HFFc6 (cell line): ENCODE measurements at regions not wholly inside any gene's neighbourhood (a gene's known extent, or its start where the extent isn't known, plus 50 kb on each side); places are given as distances from the start of the nearest gene placed in this dataset.

Source experiments
- DNase-seq: peaks from one replicate; pipeline ENCODE4 v3.0.0-alpha.2; 2018
- H3K27ac Mint-ChIP-seq: 2 replicates; pipeline ENCODE4 v1.8.0; 2020; ENCODE audit warnings: mild to moderate bottlenecking, mixed read lengths
- H3K27me3 Mint-ChIP-seq: 2 replicates; pipeline ENCODE4 v1.8.0; 2021; ENCODE audit warnings: mild to moderate bottlenecking, moderate library complexity, mixed read lengths; ENCODE audit not compliant: insufficient read depth
- H3K36me3 Mint-ChIP-seq: 2 replicates; pipeline ENCODE4 v1.8.0; 2021; ENCODE audit warnings: low read depth, mixed read lengths
- H3K4me1 Mint-ChIP-seq: 2 replicates; pipeline ENCODE4 v1.8.0; 2020; ENCODE audit warnings: low read depth, mixed read lengths
- H3K4me3 Mint-ChIP-seq: 2 replicates; pipeline ENCODE4 v1.8.0; 2020; ENCODE audit warnings: mild to moderate bottlenecking, moderate library complexity, mixed read lengths
- H3K9me3 Mint-ChIP-seq: 2 replicates; pipeline ENCODE4 v1.8.0; 2020; ENCODE audit warnings: mild to moderate bottlenecking, mixed read lengths
- CTCF ChIP-seq: fragments of 200-600 bp; sonication (generic); IDR thresholded peaks from 2 replicates; pipeline ENCODE4 v1.5.0; 2021; ENCODE audit warnings: antibody characterized with exemption, mild to moderate bottlenecking

GRCh38 chrX:141320801-141321200, 78.5 kb upstream of the SPANXC start:
- Mint-ChIP-seq H3K4me3 (no peak overlapping the region), H3K27ac (no peak overlapping the region), H3K27me3 (no peaks in the 10 kb centered on the region), H3K4me1 (no peaks in the 10 kb centered on the region), H3K9me3 (peaks cover 4% of the 10 kb centered on the region; the same call in 1 of the 2 replicates), H3K36me3 (no peaks in the 10 kb centered on the region)
- DNase-seq, result no peak
- no peak for TF ChIP-seq CTCF

GRCh38 chrX:141314441-141314840, 72.1 kb upstream of the SPANXC start:
- H3K27ac Mint-ChIP-seq, result peak overlapping the region; percentile 36; the same call in 1 of the 2 replicates
- H3K27me3 Mint-ChIP-seq, result no peaks in the 10 kb centered on the region
- no peaks in the 10 kb centered on the region for H3K36me3 Mint-ChIP-seq
- TF ChIP-seq CTCF, result no peak
- peaks cover 16% of the 10 kb centered on the region for H3K4me1 Mint-ChIP-seq
- DNase-seq, result peak; percentile 18
- H3K9me3 Mint-ChIP-seq, result no peaks in the 10 kb centered on the region
- H3K4me3 Mint-ChIP-seq, result peak overlapping the region; percentile 19; the same call in 1 of the 2 replicates

DNA sequence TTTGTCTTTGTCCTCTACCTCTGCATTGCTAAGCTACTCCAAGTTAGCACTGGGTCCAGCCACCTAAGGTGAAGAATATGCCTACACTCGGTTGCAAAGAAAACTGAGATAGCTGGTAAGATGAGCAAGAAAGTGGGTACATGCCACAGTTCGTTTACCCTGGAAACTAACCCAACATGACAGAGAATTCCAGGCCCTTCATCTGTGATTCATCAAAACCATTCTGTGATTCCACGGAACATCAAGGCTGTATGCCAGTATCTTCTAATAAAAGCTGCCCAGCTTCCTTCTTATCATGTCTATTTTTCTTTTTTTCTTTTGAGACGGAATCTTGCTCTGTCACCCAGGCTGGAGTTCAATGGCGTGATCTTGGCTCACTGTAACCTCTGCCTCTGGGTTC, 58.7 kb upstream of the SPANXC start:
- Mint-ChIP-seq H3K9me3 (no peaks in the 10 kb centered on the region), H3K27me3 (no peaks in the 10 kb centered on the region), H3K4me1 (no peaks in the 10 kb centered on the region), H3K4me3 (no peak overlapping the region), H3K36me3 (no peaks in the 10 kb centered on the region), H3K27ac (no peak overlapping the region)
- no peak for DNase-seq
- TF ChIP-seq CTCF, result no peak
